NCI-H748 (cell line): ENCODE measurements at regions not wholly inside any gene's neighbourhood (a gene's known extent, or its start where the extent isn't known, plus 50 kb on each side); places are given as distances from the start of the nearest gene placed in this dataset.

Experiments
- DNase-seq: peaks from one replicate; lab custom pipeline; 2025; ENCODE audit not compliant: unreplicated experiment; lab: John Stamatoyannopoulos, UW

GRCh38 chr7:57245206-57245605, 113.0 kb upstream of the ZNF479 start:
- no peak for DNase-seq

GRCh38 chr7:57250801-57251200, 118.6 kb upstream of the ZNF479 start:
- DNase-seq, result no peak

- no peak for DNase-seq
These were observed 124.6 kb upstream of the ZNF479 start for GRCh38 chr7:57256637-57257375.

- DNase-seq, result no peak
These were observed 142.5 kb upstream of the ZNF479 start for GRCh38 chr7:57274535-57275283.

GRCh38 chr7:57300747-57301146, 149.2 kb upstream of the ZNF716 start:
- no peak for DNase-seq

GRCh38 chr7:57305192-57305748, 144.7 kb upstream of the ZNF716 start:
- DNase-seq, result peak; percentile 2

- DNase-seq, result no peak
These were observed 141.2 kb upstream of the ZNF716 start for GRCh38 chr7:57308631-57309408.

- no peak for DNase-seq
These were observed 122.9 kb upstream of the ZNF716 start for GRCh38 chr7:57327081-57327480.

- no peak for DNase-seq
These were observed 121.5 kb upstream of the ZNF716 start for GRCh38 chr7:57328457-57328856.

- no peak for DNase-seq
These were observed 121.0 kb upstream of the ZNF716 start for GRCh38 chr7:57328963-57329362.

GRCh38 chr7:57339198-57339944, 110.6 kb upstream of the ZNF716 start:
- no peak for DNase-seq

GRCh38 chr7:57342954-57343353, 107.0 kb upstream of the ZNF716 start:
- DNase-seq, result no peak

- no peak for DNase-seq
These were observed 105.9 kb upstream of the ZNF716 start for GRCh38 chr7:57343901-57344622.

GRCh38 chr7:57344957-57345356, 105.0 kb upstream of the ZNF716 start:
- no peak for DNase-seq

GRCh38 chr7:57348646-57349269, 101.2 kb upstream of the ZNF716 start:
- no peak for DNase-seq

- DNase-seq, result no peak
These were observed 95.8 kb upstream of the ZNF716 start for GRCh38 chr7:57354195-57354594.

GRCh38 chr7:57354679-57355338, 95.2 kb upstream of the ZNF716 start:
- DNase-seq, result no peak

GRCh38 chr7:57361406-57361805, 88.6 kb upstream of the ZNF716 start:
- no peak for DNase-seq

- DNase-seq, result no peak
These were observed 87.1 kb upstream of the ZNF716 start for GRCh38 chr7:57362868-57363267.
